ENCODE measurements at regions not wholly inside any gene's neighbourhood (a gene's known extent, or its start where the extent isn't known, plus 50 kb on each side); places are given as distances from the start of the nearest gene placed in this dataset.

GRCh38 chr11:97880209-97880608 lies 1140.5 kb upstream of the CNTN5 start:
- Histone ChIP-seq H3F3A (replicated peaks; ENCODE audit: insufficient read depth) (peaks cover 4% of the 10 kb centered on the region), H4K20me1 (ENCODE audit: insufficient read depth) (no peaks in the 10 kb centered on the region), H3K9me3 (no peaks in the 10 kb centered on the region), H3K9me2 (no peaks in the 10 kb centered on the region), H3K4me3 (ENCODE audit: low read depth in 2 of 2, low read length in 1 of 2) (no peak overlapping the region), H3K36me3 (replicated peaks in 1 of 2; ENCODE audit: control insufficient read depth in 1 of 2, insufficient read depth in 2 of 2, low read length in 1 of 2) (no peaks in the 10 kb centered on the region), H2AFZ (ENCODE audit: low read depth) (no peak overlapping the region), H3K4me1 (ENCODE audit: control insufficient read depth in 1 of 2, insufficient read depth in 2 of 2, low read depth in 1 of 2, low read length in 1 of 2) (no peaks in the 10 kb centered on the region), H3K27ac (ENCODE audit: low read depth in 2 of 2, low read length in 1 of 2) (no peak overlapping the region), H3K4me2 (no peak overlapping the region), H3K79me2 (ENCODE audit: insufficient read depth) (no peaks in the 10 kb centered on the region), H3K27me3 (ENCODE audit: insufficient read depth) (no peaks in the 10 kb centered on the region), H3K9ac (no peak overlapping the region)
- no peak for TF ChIP-seq MEF2A (IDR thresholded peaks at IDR 0.05; ENCODE audit: borderline replicate concordance, low read depth)
- no peak for TF ChIP-seq FOSL2 (IDR thresholded peaks at IDR 0.05; ENCODE audit: borderline replicate concordance, low read depth)
- TF ChIP-seq CTCF (IDR thresholded peaks at IDR 0.05), result no peak
- no peak for TF ChIP-seq ZBTB33 (IDR thresholded peaks at IDR 0.05; ENCODE audit: borderline replicate concordance, low read depth)
- no peak for TF ChIP-seq MAX (IDR thresholded peaks at IDR 0.05; ENCODE audit: low read depth)
- no peak for TF ChIP-seq RAD21 (IDR thresholded peaks at IDR 0.05; ENCODE audit: low read length)
- TF ChIP-seq NRF1 (IDR thresholded peaks at IDR 0.05; ENCODE audit: low read depth, low read length), result no peak
- TF ChIP-seq TAF1 (IDR thresholded peaks at IDR 0.05; ENCODE audit: borderline replicate concordance, low read depth, low read length), result no peak
- TF ChIP-seq EP300 (IDR thresholded peaks at IDR 0.05; ENCODE audit: borderline replicate concordance in 1 of 2, low read depth in 1 of 2, low read length in 1 of 2), result no peak
- TF ChIP-seq CHD2 (IDR thresholded peaks at IDR 0.05; ENCODE audit: low read length, partially characterized antibody), result no peak
- ChIA-PET POLR2A (no interaction called here), CTCF (no interaction called here)
- DNase-seq, result no peak

- Histone ChIP-seq H3K27ac (ENCODE audit: low read depth in 2 of 2, low read length in 1 of 2) (no peak overlapping the region), H3F3A (replicated peaks; ENCODE audit: insufficient read depth) (peaks cover 4% of the 10 kb centered on the region), H3K36me3 (replicated peaks in 1 of 2; ENCODE audit: control insufficient read depth in 1 of 2, insufficient read depth in 2 of 2, low read length in 1 of 2) (no peaks in the 10 kb centered on the region), H3K4me3 (ENCODE audit: low read depth in 2 of 2, low read length in 1 of 2) (no peak overlapping the region), H2AFZ (ENCODE audit: low read depth) (peak overlapping the region; percentile 56; the same call in 1 of the 2 replicates), H3K9ac (no peak overlapping the region), H3K4me2 (no peak overlapping the region), H3K27me3 (ENCODE audit: insufficient read depth) (no peaks in the 10 kb centered on the region), H3K79me2 (ENCODE audit: insufficient read depth) (no peaks in the 10 kb centered on the region), H4K20me1 (ENCODE audit: insufficient read depth) (no peaks in the 10 kb centered on the region), H3K4me1 (ENCODE audit: control insufficient read depth in 1 of 2, insufficient read depth in 2 of 2, low read depth in 1 of 2, low read length in 1 of 2) (no peaks in the 10 kb centered on the region), H3K9me3 (no peaks in the 10 kb centered on the region), H3K9me2 (no peaks in the 10 kb centered on the region)
- no peak for DNase-seq
- POLR2A ChIA-PET, result no interaction called here
- CTCF ChIA-PET, result no interaction called here
- WGBS (ENCODE audit: low lambda C conversion rate), result 87% methylated on average over 2 of the region's 2 CpGs
- no peak for TF ChIP-seq MEF2A (IDR thresholded peaks at IDR 0.05; ENCODE audit: borderline replicate concordance, low read depth)
- TF ChIP-seq PBX3 (IDR thresholded peaks at IDR 0.05), result no peak
- no peak for TF ChIP-seq USF1 (IDR thresholded peaks at IDR 0.05; ENCODE audit: borderline replicate concordance, low read depth)
- TF ChIP-seq JUND (IDR thresholded peaks at IDR 0.05), result no peak
- no peak for TF ChIP-seq YY1 (IDR thresholded peaks at IDR 0.05; ENCODE audit: low read depth)
- TF ChIP-seq SIN3A (IDR thresholded peaks at IDR 0.05; ENCODE audit: borderline replicate concordance, low read depth, low read length), result no peak
- TF ChIP-seq EZH2phosphoT487 (IDR thresholded peaks at IDR 0.05; ENCODE audit: borderline replicate concordance, low read depth), result no peak
- TF ChIP-seq GABPA (IDR thresholded peaks at IDR 0.05; ENCODE audit: low read depth), result no peak
- no peak for TF ChIP-seq NRF1 (IDR thresholded peaks at IDR 0.05; ENCODE audit: low read depth, low read length)
- TF ChIP-seq ELF1 (IDR thresholded peaks at IDR 0.05), result no peak
- TF ChIP-seq RFX5 (IDR thresholded peaks at IDR 0.05; ENCODE audit: low read length), result no peak
- no peak for TF ChIP-seq MAX (IDR thresholded peaks at IDR 0.05; ENCODE audit: low read depth)
Measured at GRCh38 chr11:97883086-97883485, 1137.7 kb upstream of the CNTN5 start.

All from SK-N-SH (cell line).